ENCODE measurements at regions not wholly inside any gene's neighbourhood (a gene's known extent, or its start where the extent isn't known, plus 50 kb on each side); places are given as distances from the start of the nearest gene placed in this dataset.
"Not testable (repeated sequence)": the region's sequence is repeated elsewhere in the genome, so short reads cannot be mapped to it uniquely, and the experiment has no call there.

- DNase-seq (ENCODE audit: low read depth in 3 of 3), result no peak
Observed at GRCh38 chr4:20196476-20196875, 55.2 kb upstream of the SLIT2 start.

- DNase-seq (ENCODE audit: low read depth in 3 of 3), result no peak
Observed at GRCh38 chr4:20195071-20195885, 56.4 kb upstream of the SLIT2 start.

DNA sequence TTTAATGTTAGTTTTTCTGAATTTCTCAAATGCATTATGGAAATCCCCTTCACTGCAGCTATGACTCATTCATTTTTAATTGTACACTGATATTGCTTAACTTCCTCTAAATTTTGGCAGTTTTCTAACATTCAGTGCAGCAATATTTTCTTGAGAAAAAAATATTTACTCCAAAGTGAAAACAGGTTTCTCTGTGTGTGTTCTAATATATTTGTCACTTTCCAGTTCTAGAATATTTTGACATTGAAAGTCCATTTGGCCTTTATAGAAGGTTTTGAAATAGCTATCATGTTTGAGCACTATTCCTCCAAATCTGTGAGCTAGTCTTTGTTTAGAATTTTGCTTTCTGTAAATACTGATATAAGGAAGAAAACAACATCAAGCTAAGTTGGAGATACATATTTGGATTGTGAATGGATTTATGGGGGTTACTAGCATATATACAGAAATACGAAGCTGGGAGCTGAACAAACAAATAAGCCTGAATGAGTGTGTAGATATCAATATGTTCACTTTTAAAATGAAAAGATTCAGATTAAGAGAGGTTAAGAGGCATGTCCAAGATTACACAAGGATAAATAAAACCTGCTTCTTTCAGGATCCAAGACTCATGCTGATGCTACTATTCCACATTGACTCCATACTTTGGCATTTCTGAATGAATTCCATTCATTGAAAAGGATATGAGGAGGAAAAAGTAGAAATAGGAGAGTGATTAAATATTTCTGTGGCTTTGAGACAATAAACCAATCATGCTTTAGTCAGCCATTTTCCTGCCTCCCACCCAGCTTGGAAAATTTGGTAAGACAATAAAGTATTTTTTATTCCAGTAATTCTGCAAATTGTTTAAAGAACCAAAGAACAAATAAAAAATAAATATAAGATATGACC, 57.3 kb upstream of the SLIT2 start:
- no peak for DNase-seq (ENCODE audit: low read depth in 3 of 3)

GRCh38 chr4:20193141-20193936, 58.4 kb upstream of the SLIT2 start:
- DNase-seq (ENCODE audit: low read depth in 3 of 3), result no peak

- no peak for DNase-seq (ENCODE audit: low read depth in 3 of 3)
Observed at GRCh38 chr4:20192736-20193135, 59.0 kb upstream of the SLIT2 start.

DNA sequence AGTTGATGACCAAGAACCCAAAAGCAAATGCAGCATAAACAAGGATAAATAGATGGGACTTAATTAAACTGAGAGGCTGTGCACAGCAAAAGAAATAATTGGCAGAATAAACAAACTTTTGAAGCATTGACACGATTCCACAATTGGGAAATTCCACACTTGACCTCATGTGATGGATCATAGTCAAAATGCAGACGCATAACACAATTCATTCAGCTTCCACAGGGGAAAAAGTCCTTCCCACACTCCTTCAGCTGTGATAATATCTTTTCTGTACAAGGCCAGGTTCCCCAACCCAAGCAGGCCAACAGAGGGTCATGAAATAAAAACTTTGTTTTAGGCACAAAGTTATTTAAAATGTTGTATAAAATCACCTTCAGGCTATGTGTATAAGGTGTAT, 66.6 kb upstream of the SLIT2 start:
- no peak for DNase-seq (ENCODE audit: low read depth in 3 of 3)

- DNase-seq (ENCODE audit: low read depth in 3 of 3), result not testable (repeated sequence)
Observed at GRCh38 chr4:20183131-20183530, 68.6 kb upstream of the SLIT2 start.

DNA sequence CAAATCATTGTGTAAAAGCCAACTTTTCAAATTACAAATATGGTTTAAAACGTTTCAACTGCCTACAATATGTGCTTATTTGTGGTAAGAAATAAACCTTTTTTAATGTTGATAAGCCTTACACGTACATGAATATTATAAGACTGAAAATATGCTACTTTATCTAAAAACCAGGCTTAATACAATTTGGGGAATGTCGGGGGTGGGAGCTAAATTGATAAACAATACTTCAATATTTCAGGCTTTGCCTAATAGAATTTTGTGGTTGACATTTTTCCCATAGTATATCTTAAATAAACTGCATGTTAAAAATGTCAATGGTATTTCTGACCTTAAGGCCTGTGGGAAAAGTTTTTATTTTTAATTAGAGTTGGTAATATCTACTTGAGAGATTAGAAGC, 69.8 kb upstream of the SLIT2 start:
- DNase-seq (ENCODE audit: low read depth in 3 of 3), result no peak

GRCh38 chr4:20180509-20180908, 71.2 kb upstream of the SLIT2 start:
- DNase-seq (ENCODE audit: low read depth in 3 of 3), result no peak

DNA sequence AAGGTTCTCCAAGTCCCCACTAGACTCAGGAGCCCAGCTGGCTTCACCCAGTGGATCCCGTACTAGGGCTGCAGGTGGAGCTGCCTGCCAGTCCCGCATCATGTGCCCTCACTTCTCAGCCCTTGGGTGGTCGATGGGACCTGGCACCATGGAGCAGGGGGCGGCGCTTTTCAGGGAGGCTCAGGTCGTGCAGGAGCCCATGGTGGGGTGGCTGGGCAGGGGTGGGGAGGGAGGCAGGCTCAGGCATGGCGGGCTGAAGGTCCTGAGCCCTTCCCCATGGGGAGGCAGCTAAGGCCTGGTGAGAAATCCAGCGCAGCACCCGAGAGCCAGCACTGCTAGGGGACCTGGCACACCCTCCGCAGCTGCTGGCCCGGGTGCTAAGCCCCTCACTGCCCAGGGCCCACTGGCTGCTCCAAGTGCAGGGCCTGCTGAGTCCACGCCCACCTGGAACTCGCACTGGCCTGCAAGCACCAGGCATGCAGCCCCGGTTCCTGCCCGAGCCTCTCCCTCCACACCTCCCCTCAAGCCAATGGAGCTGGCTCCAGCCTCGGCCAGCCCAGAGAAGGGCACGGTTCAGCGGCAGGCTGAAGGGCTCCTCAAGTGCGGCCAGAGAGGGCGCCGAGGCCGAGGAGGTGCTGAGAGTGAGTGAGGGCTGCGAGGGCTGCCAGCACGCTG, 72.7 kb upstream of the SLIT2 start:
- DNase-seq (ENCODE audit: low read depth in 3 of 3), result no peak

DNA sequence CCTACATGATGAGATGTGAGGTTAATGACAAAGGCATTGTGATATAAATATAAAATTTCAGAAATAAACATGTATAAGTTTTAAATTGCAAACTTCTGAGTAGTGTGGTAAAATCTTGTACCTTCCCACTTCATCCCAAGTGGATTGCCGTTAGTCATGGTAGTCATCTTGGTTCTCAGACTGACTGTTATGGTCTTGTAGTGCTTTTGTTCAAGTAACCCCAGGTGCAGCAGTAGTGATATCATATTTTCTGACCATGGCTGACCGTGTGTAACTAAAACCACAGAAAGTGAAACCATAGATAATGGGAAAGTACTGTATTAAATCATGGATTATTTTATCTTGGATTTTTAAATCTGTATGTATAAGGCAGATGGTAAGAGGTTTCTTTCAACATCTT, 74.8 kb upstream of the SLIT2 start:
- DNase-seq (ENCODE audit: low read depth in 3 of 3), result no peak

GRCh38 chr4:20172070-20172760, 79.5 kb upstream of the SLIT2 start:
- DNase-seq (ENCODE audit: low read depth in 3 of 3), result no peak

DNA sequence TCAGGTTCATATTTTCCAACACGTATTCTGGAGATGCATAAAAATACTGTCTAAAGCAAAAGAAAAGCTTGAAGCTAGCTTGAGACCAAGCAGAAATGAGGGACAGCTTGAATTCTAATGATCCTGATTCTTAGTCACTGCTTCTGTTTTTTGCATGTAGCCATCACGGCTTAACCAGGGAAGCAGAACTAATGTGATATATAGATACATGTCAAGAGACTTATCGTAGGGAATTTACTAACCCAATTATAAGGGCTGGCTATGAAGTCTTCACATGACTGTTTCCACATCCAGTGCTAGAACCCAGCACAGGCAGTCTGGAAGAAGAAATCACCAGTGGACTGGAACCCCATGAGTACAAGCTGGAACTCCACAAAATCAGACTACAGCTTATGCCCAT, 85.2 kb upstream of the SLIT2 start:
- DNase-seq (ENCODE audit: low read depth in 3 of 3), result no peak

DNA sequence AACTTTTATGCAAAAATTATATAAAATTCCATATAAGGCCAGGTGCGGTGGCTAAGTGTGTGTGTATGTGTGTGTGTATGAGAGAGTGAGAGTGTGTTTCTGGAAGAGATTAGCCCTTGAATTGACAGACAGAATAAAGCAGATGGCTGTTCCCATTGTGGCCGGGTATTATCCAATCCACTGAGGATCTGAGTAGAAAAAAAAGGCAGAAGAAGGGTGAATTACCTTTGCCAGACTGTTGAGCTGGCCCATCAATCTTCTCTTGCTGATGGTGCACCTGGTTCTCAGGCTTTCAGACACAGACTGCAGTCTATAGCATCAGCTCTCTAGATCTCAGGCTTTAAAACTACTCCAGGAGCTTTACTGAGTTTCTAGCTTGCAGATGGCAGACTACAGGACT, 92.2 kb upstream of the SLIT2 start:
- no peak for DNase-seq (ENCODE audit: low read depth in 3 of 3)

DNA sequence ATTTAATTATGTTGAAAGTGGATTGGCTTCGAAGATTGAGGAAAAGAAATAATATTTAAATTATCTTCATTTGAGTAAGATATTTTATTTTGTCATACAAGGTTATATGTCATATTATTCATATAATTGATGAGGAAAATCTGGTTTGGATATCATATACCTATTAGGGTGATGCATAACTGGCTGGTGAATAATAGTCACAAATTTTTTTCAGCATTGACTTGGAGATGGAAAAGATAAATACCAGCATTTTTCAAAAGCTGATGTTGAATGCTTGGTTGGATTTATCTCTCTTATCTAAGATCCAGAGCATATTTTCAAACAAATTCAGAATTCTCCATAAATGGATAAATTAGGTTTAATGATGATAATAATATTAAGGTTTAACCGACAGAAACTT, 93.5 kb upstream of the SLIT2 start:
- DNase-seq (ENCODE audit: low read depth in 3 of 3), result no peak

DNA sequence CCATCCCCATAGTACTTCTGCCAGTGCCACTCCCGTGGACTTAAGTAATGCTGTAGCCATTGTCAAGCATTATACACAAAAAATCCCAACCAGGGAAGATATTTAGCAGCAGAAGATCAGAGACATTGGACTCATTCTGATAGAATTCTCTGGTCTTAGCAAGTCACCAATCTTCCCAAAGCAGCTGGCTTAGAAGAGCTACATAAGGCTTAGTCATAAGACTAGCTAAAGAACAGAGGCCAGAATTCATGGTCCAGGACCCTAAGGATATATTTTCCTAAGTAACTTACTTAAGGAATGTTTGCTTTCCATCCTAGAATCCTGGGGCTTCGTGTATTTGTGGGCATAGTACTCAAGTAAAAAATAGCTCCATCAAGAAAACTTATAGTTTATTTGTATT, 100.3 kb upstream of the SLIT2 start:
- DNase-seq (ENCODE audit: low read depth in 3 of 3), result no peak

DNA sequence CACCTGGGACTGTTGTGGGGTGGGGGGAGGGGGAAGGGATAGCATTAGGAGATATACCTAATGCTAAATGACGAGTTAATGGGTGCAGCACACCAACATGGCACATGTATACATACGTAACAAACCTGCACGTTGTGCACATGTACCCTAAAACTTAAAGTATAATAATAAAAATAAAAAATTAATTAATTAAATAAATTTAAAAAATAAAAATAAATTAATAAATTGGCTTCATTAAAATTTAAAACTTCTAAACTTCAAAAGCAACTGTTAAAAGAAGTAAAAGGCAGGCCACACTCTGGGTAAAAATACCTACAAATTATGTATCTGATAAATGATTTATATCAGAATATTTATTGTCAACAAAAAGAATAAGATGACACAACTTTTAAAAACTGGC, 102.6 kb upstream of the SLIT2 start:
- DNase-seq (ENCODE audit: low read depth in 3 of 3), result not testable (repeated sequence)

GRCh38 chr4:20137176-20137575, 114.5 kb upstream of the SLIT2 start:
- no peak for DNase-seq (ENCODE audit: low read depth in 3 of 3)

- DNase-seq (ENCODE audit: low read depth in 3 of 3), result no peak
Observed at GRCh38 chr4:20127626-20128025, 124.1 kb upstream of the SLIT2 start.

DNA sequence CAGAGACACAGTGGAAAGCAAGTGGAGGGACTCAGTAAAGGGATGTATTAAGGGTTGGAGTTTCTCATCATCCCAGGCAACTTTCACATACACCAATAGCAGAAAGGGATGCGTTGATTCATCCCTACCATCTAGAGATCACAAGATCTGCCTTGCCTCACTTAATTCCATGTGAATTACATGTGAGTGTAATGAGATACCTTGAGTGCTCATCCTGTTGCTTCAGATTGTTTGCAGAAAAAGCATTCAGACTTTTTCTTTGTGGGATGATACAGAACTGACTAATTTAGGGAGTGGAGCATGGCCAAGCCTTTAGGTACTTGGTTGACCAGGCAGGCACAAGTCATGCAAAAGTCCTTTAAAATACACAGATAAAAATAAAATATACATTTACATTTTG, 124.8 kb upstream of the SLIT2 start:
- DNase-seq (ENCODE audit: low read depth in 3 of 3), result no peak

Data from stimulated activated CD4-positive, alpha-beta T cell treated with anti-CD3 and anti-CD28 coated beads, TNF-alpha, amount 100 ng/mL, for 4 hours (primary cell).